ENCODE measurements at regions not wholly inside any gene's neighbourhood (a gene's known extent, or its start where the extent isn't known, plus 50 kb on each side); places are given as distances from the start of the nearest gene placed in this dataset.

DNA sequence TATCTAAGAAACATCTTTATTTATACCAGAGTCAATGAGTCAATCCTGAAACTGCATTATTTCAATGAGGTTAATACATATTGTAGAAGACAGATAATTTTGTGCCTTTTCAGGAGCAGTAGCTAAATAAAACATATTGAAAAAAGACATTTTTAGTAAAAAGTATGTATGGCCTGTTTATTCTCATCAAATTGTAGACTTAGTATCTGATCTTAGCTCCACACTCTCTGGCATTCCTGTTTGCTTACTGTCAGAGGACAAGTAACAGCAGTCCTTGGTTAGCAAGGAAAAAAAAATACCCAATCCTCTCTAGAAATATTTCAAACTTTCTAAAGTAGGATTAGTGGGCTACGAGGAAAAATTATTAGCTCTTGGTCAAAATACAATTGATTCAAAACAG lies 50.5 kb upstream of the GUCY1A1 start:
- DNase-seq, result no peak

DNA sequence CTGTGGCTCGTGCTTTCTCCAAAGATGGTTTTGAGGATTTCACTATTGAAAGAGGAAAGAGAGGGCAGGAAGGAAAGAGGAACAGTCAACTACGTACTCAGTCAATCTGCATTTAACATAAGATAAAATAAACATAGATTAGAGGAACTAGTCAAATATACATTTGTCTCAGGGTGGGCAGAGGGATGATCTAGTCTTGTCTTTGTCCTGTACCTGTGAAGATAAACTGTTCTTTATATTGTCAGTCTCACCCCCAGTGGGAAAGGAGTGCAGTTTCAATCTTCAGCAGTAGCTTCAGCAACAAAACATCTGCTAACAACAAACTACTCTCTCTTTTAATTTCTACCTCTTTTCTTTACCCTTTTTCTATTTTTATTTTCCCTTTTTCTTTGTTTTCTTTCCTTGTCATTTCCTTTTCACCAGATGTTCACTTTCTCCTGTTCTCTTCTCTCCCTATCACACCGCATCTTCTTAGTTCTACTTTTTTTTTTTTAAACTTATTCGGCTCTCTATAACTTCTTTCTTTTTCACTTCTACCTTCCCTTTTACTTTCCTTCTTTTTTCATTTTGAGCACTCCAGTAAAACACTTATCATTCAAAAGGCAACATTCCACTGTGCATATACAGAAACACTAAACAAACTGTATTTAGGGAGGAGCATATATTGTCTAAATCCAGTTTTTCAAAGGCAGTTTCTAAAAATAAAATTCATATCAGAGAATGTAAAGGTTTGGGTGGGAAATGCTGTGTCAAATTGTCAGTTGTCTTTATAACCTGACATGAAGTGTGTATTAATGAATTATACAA lies 51.4 kb upstream of the GUCY1A1 start:
- no peak for DNase-seq

DNA sequence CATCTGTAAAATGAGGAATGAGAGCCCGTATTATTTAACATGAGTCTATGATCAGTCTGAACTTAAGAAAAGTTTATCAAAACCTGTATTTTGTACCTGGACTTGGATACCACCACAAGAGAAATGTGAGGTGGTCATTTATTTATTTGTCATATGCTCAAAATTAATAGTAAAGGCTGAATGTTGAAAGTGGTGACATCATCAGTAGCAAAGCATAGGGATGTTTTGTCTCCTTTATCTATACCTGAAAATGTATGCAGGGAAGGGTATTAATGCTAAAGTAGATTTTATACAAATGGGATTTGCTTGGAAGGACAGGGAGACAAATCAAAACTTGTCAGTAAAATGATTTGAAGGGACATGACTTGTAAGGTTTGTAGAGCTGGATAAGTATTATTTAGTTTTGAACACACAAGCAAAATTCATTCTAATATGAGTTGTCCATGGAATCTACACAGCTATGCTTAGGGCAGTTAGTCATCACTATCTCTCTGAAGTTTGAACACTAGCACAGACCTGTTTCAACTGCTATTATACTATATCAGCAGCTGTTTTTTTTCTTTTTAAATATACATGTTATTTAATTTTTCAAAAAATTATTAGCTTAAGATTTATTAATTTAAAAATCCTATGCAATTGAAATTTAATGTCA lies 52.4 kb upstream of the GUCY1A1 start:
- DNase-seq, result no peak

DNA sequence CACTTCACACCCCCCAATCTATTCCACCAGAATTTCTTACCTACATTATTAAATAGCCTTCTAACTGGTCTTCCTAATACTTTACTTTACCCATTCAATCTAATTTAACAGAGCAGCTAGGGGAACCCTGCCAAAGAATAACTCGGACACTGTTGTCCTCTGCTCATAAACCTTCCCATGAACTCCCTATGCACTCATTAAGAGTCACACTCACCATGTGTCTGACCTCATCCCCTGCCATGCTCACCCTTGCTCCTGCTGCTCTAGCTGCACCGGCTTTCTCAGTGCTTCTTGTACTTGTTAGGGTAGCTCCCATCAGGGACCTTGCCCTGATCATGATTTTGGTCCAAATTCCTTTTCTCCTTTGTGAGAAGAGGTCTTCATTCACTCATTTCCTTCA lies 54.6 kb upstream of the GUCY1A1 start:
- no peak for DNase-seq

DNA sequence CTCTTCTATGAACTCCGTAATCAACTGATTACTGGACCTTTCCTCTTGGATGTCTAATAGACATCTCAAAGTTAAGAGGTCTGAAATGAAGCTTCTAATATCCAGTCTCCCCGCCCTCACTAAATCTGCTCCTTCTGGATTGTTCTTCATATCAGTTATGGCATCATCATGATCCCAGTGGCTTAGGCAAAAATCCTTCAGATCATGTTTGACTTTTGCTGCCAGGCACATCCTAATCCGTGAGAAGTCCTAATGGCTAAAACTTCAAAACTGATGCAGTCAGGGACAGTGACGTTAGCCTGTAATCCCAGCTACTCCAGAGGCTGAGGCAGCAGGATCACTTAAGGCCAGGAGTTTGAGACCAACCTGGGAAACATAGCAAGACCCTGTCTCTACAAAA lies 55.1 kb upstream of the GUCY1A1 start:
- DNase-seq, result no peak

DNA sequence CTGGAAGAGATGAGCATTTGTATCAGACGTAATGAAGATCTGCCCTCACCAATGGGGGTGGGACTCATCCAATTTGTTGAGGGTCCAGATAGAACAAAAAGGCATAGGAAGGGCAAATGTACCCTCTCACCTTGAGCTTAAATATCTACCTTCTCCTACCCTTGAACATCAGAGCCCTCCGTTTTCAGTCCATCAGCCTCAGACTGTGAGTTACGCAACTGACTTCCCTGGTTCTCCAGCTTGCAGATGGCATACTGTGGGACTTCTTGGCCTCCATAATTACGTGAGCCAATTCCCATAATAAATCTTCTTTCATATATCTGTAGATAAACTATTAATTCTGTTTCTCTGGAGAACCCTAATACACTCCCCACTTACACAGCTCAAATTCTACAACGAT lies 56.5 kb upstream of the GUCY1A1 start:
- DNase-seq, result no peak

DNA sequence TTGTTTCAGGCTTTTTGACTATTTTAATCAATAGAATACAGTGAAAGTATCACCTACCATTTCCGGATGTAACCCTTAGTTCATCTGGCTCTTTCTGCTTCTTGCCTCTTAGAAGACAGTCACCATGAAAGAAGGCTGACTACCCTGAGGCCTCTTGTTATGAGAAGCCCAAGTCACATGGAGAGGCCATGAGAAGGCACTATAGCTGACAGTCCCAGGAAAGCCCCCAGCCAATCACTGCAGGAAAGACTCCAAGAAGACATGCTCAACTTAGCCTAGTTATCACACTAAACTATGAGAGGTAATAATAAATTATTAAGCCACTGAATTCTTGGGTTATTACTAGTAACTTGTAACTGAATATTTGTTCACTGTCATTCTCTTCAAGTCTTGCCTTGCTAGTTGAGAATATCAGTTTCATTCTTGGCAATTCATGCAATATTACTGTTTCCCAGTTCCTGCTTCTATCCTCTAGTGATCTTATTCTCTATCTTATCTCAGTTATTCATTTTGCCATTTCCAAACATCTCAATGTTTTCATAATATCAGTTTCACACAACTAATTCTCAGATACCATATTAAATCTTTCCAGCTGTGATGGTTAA lies 57.1 kb upstream of the GUCY1A1 start:
- DNase-seq, result no peak

DNA sequence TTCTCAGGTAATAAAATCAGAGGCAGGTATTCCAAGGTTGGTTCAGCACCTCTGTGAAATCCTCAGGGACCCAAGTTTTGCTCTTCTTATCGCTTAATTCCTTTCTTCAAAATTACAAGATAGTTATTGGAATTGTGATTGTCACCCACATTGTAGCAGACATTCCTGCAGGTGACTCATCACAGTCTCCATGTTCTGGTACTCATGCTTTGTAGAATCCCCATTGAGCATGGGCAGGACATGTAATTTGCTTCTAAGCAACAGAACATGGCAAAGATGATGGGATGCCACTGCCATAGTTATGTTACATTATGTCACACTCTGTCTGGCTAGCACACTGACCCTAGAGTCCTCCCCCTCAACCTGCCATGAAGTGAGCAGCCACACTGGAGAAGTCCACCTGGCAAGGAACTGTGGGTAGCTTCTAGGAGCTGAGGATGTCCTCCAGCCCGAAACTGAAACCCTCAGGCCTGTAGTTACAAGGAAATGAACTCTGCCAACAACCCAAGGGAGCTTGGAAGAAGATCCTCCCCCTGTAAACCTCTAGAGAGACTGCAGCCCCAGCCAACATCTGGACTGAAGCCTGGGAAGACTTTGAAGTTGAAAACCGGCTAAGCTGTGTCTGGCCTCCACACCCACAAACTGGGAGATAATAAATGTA lies 58.3 kb upstream of the GUCY1A1 start:
- DNase-seq, result no peak

DNA sequence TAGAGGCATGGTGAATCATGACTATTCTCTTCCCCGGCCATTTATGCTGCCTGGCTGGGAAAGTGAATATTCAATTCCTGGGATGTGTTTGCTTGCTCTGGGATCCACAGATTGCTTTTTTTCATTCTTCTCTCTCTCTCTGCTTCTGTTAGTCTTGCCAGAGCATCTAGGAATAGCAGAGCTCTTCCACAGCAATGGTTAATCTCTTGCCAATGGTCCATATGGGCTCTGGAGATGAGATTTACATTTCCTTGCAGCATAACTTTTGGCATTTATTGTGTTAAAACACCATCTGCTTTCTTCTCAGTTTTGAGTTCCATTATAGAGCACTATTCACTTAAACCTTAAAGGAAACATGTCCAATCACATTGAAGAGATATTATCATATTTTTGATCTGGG lies 59.2 kb upstream of the GUCY1A1 start:
- DNase-seq, result no peak

DNA sequence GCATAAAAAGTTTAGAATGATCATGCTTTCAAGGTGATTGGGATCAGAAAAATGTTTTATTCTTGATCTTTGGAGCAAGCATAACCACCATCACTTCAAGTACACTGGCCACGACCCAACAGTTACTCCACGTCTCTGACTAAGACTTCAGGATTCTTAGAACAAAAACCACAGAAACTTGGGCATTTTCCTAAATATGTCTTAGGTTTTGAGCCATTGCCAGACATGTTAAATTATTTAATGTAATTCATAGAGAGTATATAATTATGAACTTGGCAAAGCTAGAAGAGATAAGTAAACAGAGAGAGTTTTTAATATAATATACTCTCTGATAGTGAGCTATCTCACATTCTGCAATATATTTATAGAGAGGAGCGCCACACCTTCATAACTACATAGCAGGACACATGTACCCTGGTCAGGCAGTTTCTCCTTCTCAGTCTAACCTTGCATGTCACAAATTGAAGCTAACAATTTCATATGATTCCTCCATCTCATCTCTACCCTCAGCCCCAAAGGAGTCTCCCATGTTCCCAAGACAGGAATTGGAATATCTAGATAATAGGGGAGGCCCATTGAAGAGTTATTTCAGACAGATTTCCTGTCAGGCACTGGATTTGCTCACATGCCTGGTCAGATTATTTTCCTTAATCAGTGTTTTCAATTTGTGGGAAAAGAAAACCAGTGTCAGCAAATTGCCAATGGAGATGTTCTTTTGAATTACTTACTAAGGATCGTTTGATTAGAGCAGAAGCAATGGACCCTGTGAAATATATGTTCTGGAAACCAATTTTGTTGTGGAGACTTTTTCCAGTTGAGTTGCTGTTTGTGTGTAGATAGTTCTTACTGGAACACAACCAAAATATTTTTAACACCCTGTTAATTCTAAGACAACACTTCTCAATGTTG lies 61.7 kb upstream of the GUCY1A1 start:
- no peak for DNase-seq

DNA sequence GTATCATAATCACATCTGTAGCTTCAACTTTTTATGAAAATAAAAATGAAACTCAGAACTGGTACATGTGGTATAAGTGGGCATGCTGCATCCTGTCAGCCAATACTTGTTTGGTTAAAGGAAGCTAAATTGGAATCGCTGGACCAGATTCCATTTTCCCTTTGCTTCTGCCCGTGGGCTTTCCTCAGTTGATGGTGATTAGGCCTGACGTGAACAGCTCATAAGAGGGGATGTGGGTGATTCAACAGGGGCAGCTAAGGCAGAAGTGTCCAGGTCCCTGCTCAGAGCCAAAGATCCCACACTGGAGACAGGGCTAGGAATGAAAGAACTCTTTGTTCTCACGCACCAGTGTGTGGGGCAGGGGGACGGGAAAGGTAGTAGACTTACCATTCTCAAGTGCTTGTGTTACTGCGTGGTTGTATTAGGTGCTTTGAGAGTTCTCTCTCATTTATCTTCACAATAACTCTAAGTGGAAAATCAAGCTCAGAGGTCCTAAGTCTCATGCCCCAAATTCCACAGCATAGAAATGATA lies 63.2 kb upstream of the GUCY1A1 start:
- DNase-seq, result peak; percentile 98

DNA sequence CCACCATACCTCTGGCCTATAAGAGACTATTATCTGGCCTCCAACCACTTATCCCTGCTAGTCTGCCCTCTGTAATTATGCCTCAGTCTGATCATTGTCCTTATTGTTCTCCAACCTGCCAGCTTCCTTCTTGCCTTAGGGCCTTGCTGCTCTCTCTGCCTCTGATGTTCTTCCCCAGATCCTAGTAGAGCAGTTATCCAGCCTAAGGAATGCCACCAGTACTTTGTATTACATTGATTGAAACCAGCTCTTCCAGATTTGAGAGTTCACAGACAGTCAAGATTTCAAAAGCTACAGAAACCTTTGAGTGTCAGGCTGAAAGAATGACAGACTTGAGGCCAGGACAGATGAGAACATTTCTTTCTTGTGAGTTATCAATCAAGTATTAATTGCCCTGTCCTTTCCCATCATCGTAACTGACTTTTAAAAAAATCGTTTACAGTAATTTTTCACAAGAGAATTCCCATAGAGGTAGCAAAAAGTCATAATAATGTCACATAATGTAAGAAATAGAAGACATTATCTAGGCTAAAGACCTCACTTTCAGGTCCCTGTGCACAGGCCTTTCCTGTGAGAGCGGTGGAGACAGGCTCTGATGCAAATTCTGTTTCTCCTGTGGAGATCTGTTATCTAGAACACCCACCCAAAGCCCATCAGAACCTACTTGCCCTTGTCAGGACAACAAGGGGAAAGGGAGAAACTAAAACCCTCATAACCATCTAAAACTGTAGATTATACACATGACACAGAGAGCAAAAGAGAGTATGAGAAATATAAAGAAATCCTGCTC lies 64.1 kb upstream of the GUCY1A1 start:
- DNase-seq, result peak; percentile 96

DNA sequence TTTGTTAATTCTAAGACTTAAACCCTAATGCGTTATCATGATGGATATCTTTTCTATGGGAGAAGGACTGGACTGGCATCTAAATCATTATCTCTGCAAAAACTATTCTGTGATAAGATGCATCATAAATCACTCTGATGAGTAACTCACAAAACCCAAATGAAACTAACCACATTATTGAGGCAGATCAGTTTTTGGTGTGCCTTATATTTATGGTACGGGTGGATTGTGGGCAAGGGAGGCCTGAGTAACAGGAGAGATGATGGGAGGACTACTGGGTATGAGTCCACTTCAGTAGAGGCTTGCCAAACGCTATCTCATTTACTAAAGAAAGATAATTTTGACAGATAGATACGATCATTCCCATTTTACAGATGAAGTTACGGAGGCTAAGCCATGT lies 66.4 kb upstream of the GUCY1A1 start:
- no peak for DNase-seq

DNA sequence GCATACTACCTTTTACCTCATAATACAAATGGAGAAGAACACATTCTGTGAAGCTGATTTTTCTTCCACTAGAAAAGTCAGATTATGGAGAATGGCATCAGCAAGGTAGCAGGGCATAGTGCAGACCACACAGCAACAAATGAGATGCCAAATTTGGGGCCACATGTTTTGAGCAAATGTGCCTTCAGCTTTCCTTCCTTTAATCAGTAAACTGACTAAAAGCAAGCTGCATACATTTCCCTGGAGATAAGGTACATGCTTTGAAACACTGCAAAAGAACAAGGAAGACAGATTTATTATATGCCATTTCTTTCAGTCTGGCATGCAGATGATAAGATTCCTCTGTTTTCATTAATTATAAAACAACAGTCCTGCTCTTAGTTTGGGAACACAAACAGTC lies 67.1 kb upstream of the GUCY1A1 start:
- DNase-seq, result no peak

DNA sequence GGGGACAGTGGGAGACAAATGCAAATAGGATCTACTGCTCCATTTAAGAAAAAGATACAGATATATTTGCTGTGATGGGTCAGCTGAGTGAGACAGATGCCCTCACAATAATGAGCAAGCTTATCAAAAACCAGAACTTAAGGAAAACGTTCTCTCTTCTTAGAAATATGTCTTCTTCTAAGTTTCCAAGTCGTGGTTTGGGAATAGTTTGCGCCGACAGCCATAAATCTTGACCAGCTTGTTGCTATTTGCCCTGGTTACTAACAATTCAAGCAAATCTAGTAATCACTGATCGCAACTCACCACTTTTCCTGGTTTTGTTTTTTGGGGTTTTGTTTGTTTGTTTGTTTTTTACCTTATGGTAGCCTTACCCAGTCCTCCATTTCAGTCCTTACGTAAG lies 67.6 kb upstream of the GUCY1A1 start:
- no peak for DNase-seq

DNA sequence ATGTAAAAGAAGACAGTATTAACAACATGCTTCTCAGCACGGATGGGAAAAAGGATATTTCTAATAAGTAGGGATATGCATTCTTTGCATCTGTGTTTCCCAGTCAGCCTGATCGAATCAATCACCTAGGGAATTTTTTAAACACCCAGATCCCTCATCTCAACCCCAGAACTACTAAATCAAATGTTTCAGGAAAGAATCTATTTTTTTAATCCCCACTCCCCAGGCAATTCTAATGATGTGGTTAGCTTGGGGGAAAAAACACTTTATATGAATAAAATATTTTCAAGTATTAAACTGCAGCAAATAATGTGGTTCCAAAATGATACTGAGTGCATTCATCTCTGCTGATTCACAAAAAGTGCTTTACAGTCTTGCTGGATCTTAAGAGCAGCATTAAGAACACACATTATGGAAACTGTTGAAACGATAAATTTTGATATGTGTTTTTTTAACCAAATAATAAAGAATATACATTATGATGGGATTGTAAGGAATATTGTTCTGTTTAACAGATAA lies 68.7 kb upstream of the GUCY1A1 start:
- no peak for DNase-seq

DNA sequence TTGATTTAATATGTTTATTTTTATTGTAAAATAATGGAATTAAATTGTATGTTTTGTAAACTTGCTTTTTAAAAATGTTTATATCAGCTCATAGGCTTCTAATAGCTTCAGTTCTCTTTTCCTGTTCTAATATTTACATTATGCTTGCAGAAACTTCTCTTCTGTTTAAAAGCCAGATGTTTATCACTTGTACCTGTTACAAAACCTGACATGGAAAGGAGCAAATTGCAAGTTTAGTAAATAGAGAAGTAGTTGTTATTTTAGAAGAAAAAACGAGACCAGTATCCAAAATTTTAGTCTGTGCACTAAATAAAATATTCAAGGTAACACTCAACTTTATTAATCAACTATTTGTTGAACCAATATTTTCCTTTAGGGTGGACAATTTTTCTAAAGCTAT lies 69.4 kb upstream of the GUCY1A1 start:
- no peak for DNase-seq

DNA sequence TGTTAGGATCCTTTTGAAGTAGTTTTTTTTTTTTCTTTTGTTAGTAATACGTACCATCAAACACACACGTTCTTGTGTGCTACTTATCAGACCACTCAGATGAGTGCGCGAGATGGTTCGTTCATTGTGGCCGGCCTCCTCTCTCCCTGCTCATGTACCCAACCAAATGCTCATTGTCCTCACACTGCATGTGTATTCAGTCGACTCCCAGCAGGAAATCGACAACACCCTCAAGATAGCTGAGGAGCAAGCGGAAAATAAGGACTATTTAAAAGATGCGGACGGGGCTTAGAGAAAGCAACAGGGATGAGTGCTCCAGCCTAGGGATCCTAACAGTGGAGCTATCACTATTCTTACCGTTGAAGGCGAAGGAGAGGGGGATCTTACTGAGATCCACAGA lies 72.9 kb upstream of the GUCY1A1 start:
- DNase-seq, result no peak

DNA sequence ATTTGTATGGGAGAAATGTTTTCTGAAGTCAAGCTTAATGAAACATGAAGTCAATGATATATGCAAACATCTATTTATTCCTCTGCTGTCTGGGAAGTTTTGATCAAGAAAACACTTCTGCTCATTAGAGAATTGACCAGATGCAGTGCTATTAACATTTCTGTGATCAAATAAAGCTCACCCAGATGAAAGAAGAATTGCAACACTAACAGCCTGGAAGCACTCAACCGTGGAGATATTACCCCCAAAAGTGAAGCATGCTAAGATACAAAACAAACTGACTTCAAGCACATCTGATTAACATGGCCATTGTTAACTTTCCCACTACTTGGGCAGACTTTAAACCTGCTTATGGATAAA lies 73.7 kb upstream of the GUCY1A1 start:
- DNase-seq, result no peak

DNA sequence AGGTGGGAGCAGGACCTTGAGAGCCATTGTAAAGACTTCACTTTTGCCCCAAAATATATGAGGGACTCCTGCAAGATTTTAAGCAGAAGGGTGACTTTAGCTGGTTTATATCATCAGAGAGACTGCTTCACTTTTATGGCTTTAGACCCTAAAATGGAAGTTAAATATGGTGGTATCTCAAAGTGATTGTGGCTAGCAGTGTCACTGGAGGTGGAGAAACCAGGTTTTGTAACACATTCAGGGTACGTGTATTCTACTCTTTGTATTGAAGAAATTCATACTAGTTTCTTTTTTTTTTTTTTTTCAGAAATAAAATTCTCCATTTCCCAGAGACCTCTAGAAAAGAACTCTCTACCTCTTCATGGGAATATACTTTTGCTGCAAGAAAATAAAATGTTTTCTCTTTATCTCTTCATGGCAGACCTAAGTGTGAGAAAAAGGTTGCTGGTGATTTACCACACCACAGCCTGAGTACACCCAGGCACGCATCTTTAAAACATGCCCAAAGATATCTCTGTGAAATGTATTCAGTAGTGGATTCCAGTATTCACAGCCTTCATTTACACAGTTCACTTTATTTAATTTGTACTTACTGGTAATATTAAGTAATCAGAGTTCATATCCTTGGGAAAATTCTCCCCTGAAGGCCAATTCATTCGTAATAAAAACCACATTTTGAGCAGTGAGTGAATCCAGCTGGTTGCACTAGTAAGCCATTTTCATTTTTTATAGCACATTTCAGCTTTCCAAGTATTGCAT lies 74.3 kb upstream of the GUCY1A1 start:
- no peak for DNase-seq

DNA sequence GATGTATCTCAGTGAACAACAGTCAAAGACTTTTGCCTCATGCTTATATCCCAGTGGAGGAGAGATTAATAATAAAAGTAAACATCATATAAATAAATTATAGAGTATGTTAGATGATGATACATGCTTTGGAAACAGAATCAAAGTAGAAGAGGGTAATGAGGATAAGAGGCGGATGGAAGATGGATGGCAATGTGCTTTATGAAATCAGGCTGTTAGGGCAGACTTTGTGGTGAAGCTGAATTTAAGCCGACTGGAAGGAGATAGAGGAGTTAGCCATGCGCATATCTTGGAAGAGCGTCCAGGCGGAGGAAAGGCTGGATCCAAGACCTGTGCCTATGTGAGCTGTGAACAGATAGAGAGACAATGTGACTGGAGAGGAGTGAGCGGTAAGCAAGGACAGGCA lies 74.9 kb upstream of the GUCY1A1 start:
- no peak for DNase-seq

All from islet precursor cell (in vitro differentiated cells).